ENCODE measurements at regions not wholly inside any gene's neighbourhood (a gene's known extent, or its start where the extent isn't known, plus 50 kb on each side); places are given as distances from the start of the nearest gene placed in this dataset.
"Not testable (repeated sequence)": the region's sequence is repeated elsewhere in the genome, so short reads cannot be mapped to it uniquely, and the experiment has no call there.

GRCh38 chr18:76307293-76307690 lies 187.8 kb downstream of the ZNF516 start:
- DNase-seq = no peak

- no peak for DNase-seq
Measured at GRCh38 chr18:76306685-76307292, 188.3 kb downstream of the ZNF516 start.

- DNase-seq = no peak
Measured at GRCh38 chr18:76285866-76286265, 209.2 kb downstream of the ZNF516 start.

DNA sequence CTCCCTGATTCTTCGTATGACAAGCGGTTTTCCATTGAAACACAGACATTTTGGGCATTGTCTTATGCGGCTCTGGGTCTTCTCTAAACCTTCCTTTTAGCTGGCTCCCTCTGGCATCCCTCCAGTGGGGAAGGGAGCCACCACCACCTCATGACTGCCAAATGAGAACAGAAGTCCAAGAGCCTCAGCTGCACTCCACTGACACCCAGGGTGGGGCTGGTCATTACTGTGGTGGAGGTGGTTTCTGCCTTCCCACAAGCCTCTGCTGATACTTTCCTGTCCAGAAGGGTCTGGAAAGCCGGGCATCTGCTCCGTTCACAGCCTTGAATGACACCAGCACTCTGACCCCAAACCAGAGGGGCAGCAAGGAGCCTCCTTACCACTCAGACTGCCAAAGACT lies 213.5 kb downstream of the ZNF516 start:
- DNase-seq = no peak

DNA sequence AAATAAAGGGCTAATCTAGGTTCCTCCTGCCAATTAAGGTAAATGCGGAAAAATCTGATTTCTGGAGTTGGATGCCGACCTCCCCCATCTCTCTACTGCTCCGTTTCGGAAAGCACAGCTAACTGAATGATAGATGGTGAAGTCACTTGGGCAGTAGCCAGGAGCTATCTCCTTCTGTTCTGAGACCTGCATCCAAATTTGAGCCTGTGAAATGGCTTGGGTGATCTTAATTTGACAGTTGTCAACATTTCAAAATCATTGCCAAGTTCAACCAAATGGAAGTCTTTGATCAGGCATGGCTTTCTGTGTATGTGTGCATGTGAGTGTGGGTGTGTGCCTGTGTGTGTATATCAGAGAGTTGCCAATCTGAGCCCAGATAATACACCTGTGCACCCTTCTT lies 217.2 kb downstream of the ZNF516 start:
- DNase-seq = no peak

- DNase-seq = no peak
Measured at GRCh38 chr18:76275727-76276313, 219.2 kb downstream of the ZNF516 start.

DNA sequence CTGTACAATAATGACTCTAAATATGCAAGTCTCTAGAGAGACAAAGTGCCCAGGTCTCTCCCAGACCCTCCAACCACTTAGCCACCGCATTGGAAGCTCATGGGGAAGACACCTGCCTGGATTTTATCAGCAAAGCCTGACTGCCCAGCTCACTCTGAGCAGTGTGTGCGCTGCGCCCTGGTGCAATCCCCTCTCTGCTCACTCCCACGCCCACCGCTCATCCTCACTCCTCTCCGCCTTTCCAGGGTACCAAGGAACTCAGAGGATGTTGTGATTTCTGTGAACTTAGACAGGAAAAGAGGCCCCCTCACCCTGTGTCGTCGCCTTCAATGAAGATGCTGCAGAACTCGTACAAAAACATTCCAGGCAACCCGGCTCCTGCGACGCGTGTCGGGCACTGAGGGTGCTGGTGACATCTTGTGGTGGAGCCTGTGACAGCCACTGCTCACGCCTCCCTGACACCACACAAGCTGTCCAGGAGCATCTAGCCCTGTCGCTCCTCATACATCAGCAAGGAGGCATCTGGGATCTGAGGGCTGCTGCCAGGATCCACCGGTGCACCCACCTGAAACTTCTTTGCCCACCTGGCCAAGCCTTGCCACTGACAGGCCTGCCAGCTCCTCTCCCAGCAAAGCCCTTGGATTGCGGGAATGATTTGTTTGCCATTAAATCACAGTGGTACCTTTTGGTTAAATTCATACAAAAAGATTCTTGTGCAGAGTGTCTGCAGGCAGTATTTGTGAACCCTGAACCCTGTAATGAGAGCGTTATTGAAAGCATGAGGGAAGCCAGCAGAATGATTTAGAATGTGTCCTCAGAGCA lies 220.4 kb downstream of the ZNF516 start:
- DNase-seq = no peak

DNA sequence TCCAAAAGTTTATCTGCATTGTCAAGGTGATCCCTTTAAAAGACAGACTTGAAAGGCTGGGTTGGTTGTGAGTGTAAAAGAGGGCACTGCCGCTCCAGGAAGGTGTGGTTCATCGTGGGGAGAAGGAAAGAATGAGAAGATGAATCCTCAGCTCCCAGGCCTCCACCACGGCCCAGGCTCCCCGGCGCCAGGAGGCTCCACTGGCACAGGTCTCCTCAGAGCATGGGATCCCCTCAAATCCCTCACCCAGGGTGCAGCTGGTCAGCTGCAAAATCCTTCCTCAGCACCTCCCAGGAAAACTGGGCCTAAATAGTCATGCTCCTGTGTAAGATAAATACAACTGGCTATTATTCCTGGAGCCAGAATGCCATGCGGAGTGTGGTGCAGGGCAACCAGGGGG lies 221.1 kb downstream of the ZNF516 start:
- no peak for DNase-seq

- no peak for DNase-seq
Measured at GRCh38 chr18:76273036-76273545, 222.0 kb downstream of the ZNF516 start.

- not testable (repeated sequence) for DNase-seq
Measured at GRCh38 chr18:76267423-76267822, 227.6 kb downstream of the ZNF516 start.

DNA sequence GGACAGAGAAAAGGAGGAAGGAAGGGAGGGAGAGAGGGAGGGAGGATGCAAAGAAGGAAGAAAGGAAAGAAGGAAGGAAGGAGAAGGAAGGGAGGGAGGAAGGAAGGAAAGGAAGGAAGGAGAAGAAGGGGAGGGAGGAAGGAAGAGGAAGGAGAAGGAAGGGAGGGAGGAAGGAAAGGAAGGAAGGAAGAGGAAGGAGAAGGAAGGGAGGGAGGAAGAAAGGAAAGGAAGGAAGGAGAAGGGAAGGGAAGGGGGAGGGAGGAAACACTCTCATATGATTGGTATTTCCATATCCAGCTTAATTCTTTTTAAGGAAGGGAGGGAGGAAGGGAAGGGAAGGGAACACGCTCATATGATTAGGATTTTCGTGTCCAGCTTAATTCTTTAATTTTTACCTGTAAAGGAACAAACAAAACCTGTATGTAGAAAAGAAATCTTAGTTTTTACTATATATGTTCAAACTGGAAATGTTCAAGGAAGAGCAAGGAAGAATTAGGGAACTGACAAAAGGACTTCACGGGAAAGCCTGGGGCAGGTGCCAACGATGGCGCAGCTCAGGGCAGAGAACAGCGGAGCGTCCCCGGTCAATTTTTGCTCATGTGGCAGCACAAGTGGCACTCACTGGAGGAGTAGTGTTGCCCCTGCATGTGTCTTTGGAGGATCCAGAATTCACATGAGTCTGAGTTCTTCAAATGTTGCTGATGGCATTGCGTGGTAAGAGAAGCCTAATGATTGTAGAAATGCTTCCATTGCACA lies 228.6 kb downstream of the ZNF516 start:
- no peak for DNase-seq

- DNase-seq = peak; percentile 55
Measured at GRCh38 chr18:76265497-76266235, 229.4 kb downstream of the ZNF516 start.

DNA sequence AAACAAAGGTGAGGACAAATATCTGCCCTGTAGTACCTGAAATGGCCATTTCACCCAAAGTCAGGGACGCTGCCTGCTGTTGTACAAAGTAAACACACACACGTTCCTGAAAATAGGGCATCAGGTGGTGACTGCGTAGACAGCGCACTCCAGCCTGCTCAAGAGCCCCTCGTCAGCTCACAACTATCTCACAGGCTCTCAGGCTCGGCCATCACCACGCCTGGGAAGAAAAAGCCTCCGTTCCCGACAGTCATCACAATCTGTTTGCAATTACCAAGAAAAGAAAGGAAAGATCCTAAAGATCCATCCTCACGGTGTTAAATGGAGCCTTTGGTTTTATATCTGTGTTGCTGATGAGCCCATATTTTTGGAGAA lies 230.2 kb downstream of the ZNF516 start:
- no peak for DNase-seq

- no peak for DNase-seq
Measured at GRCh38 chr18:76264198-76264875, 230.7 kb downstream of the ZNF516 start.

DNA sequence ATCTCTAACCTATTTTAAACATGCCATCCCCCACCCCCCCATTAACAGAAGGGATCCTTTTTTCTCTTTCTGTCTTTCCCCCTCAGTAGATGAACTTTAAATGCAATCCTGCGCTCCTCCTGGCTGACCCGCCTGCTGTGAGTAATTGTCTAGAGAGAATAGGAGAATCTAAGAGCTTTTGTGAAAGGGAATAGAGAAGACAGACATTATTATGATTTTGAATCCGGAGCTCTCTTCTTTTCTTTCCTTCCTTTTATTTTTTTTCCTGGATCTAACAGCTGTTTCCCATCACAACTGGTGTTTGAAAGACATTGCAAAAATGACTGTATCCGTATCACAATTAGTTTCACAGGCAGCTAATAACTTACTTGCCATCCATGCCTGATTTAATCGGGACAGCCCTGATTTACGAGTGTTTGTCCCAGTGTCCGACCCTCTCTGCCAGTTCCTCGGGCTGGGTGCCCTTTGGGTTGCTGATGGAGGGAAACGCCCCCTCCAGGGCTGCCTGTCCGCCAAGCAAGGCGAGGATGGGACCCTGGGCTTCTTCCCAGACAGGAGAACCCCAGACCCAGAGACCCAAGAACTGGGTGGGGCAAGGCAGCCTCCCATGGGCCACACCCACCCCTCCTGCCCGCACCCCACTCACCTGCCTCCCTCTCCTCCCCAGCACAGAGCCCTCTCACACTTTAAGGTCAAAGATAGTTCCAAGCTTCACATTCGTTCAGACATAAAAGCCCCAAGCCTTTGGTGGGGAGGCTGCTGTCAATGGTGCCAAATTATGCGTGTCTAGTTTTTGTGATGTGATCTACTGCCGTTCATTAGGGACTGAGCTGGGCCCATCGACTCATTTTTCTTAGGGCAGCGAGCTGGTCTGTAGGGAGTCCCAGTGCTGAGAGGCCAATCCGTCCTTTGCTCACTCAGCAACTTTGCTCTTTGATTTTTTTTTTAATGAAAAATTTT lies 231.7 kb downstream of the ZNF516 start:
- DNase-seq = no peak

DNA sequence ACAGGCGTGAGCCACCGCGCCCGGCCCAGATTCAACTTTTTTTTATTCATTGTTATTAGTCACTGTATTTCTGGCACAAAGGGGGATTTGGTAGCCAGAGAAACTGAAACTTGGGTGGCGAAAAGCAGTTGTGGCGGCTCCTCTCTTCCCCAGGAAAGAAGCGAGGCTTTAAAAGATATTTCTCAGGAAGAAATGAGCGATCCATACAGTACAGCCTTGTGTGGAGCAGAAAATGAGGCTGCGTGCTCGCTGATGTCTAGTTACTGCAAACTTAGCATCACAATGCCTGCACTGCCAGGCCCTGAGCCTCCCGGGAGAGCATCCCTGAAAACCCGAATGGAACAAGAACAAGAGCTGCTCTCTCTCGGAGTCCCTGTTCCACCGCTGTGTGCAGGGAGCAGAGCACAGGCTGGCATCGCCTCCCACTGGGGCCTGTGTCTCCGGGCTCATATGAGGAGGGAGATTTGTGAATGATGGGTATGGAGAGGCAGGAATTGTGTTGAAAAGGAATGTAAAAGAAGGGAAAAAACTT lies 234.0 kb downstream of the ZNF516 start:
- no peak for DNase-seq

DNA sequence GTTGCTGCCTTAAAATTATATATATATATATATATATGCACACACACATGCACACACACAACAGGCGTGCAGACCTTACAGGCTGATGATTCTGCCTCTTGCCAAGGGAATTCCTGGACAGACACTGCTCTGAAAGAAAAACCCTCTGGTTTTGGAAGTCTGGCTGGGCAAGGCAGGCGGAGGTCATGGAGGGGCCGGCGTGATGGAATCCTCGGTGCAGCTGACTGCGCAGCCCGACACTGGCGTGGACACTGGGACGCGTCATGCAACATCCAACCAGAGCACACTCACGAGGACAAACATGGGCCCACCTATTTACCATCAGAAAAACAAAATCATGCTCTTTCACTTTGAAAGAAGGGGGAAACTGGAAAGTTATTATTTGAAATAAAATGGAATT lies 235.3 kb downstream of the ZNF516 start:
- DNase-seq = no peak

DNA sequence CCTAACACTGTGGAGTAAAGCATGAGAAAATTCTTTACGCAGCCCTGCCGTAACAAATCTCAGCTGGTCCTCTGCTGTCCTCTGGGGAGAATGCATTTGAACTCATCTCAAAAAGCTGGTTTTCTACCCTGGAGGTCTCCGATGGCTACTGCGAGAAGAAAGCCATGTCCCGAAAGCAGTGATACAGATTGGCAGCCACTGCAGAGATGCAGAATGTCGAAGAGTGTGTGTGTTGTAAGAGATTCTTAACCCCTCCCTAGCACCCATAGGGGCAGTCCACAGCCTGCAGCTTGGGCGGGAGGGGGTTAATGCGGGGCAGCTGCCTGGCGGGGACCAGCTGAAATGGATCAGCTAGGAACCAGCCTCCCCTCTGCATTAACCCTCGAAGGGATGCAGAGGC lies 235.9 kb downstream of the ZNF516 start:
- no peak for DNase-seq

GRCh38 chr18:76258209-76258608 lies 236.8 kb downstream of the ZNF516 start:
- DNase-seq = no peak

DNA sequence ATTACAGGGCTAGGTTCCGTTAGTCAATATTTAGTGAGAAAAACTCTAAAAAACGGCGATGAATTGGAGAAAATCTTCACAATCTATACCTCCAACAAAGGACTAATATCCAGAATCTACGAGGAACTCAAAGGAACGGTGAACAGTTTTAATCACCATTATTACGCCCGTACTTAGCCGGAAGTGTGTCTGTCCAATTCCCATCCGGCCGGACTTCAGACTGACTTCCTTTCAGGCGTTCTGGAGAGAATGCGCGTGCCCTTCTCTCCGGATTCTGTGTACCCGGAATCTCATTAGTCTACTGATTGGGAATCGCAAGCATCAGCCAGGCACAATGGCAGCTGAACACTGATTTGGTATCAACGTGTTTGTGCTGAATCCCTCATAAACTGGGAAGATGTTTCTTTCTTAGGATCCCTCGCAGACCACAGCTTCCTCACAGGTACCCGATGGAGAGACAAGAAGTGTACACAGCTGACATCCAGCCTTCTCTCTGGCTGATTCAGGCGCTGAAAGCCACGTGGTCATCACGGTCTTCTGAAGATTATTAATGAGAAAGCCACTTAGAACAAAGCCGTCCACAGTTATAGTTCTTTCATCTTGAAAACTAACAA lies 239.9 kb downstream of the ZNF516 start:
- no peak for DNase-seq

Data from kidney glomerular epithelial cell (primary cell).